LNCAP (cell line): ENCODE measurements at regions not wholly inside any gene's neighbourhood (a gene's known extent, or its start where the extent isn't known, plus 50 kb on each side); places are given as distances from the start of the nearest gene placed in this dataset.

ENCODE experiments used
- CTCF ChIP-seq: fragments of 450-650 bp; IDR thresholded peaks from 2 replicates; pipeline ENCODE4 v1.5.1; 2017; ENCODE audit warnings: mild to moderate bottlenecking

DNA sequence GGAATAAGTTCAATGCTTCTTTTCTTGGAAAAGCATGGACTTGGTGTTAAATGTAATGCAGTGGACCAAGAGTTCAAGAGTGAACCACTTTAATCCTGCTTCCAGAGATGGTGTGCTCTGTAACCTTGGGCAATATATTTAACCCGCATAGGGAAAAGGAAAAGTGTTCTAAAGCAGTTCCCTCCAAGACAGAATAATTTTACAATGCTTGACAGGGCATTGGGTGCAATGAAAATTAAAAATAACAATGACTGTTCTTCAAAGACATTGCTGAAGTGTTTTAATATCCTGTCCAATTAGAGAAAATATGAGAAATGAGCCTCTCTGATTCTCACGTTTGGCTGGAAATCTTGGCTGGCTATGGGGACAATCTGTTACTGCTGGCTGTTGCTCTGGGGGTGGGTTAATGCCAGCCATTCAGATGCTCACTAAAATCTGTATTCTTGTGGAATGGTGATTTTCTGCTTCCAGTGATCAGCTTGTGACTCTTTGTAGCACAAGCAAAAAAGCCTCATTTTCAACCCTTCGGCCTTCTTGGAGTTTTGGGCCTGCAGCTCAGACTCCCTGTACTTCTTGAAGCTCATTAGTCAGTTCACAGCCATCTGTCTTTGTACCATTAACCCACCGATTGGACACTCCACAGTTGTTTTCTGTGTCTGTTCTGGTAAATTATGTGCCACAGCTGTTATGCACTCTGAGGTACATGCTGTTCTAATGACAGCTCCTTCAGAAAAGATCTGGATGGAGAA, 310.6 kb downstream of the LMO7 start:
- TF ChIP-seq CTCF = no peak

- no peak for TF ChIP-seq CTCF
Observed at GRCh38 chr13:75945841-75946482, 309.8 kb downstream of the LMO7 start.

DNA sequence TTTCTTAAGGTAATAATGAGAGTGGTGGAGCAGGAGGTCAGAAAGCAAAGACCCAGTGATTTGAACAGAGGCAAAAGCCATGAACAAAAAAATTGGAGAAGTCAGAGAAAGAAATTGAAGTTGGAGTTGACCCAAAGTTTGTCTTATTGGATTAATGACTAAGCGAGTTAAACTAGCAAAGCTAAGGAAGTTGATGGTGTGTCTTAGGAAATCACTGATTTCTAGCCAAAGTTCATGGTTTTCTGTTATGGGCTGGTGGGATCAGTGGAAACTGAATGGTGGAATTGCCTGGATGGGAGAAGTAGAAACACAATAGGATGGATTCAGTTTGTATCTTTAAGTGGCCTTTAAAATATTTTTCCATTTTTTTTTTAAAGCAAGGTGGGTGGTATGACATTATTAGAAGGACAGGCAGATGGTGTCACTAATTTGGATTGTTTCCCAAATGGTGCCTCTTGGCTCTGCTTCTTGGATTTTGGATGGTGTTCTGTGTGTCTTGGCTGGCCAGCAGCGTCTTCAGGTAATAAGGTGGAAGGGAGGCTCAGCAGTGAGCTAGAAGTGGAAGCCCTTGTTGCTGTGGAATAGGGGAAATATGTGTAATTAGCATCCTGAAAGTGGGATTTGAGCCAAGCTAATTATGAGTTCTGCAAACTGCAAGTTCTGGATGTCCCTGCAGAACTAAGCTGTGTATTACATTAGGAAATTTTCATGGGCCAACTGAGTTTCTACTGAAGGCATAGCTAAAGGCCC, 302.9 kb downstream of the LMO7 start:
- TF ChIP-seq CTCF = no peak

DNA sequence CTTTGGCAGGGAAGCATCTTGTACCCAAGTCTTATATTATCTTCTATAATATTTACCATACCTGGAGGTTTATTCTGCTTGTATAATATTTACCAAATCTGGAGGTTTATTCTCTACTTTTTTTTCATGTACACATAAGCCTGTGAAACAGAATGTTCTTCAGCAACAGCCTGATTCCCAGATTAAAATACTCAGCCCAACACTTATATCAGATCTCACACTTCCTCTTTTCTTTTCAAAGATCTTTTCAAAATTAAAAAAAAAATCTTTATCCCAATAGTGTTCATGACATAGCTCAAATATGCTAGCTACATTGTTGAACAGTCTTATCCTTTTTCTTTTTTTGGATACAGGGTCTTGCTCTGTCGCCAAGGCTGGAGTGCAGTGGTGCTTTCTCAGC, 300.7 kb downstream of the LMO7 start:
- no peak for TF ChIP-seq CTCF

GRCh38 chr13:75935805-75936204, 299.7 kb downstream of the LMO7 start:
- no peak for TF ChIP-seq CTCF

DNA sequence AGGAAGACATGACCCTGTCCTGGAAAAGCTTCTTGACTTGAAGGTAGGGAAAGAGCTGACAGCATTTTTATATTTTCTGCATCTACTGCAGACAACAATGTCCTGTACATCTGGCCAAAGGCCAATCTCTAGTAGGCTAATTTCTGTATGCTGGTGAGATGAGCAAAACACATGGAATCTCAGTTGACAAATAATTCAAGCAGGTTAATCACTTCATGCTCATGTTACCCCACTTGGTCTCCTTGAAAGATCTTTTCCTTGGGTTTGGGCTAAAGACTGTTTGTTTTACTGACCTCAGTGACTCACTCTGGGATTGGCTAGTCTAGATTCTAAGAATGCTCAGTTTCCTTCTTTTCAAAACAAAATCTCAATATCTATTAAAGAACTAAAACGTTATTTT, 298.8 kb downstream of the LMO7 start:
- no peak for TF ChIP-seq CTCF

DNA sequence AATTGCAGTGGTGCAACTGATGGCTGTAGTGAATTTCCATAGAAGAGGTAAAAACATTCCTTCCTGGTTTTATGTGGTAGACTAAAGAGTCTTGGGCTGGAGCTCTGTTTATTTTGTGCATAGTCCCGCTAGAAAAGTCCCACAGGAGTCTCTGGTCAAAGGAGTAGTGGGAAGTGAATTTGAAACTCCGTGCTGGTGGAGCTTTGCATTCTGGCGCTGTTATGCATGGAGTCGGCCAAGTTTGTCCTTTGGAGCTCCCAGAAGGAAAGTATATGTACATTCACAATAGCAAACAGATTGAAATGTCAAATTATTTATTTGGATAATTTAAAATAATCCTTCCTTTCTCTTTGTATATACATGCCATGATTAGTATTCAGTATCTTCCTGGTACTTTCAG, 296.5 kb downstream of the LMO7 start:
- no peak for TF ChIP-seq CTCF
